A549 (cell line): ENCODE measurements at regions not wholly inside any gene's neighbourhood (a gene's known extent, or its start where the extent isn't known, plus 50 kb on each side); places are given as distances from the start of the nearest gene placed in this dataset.

Experiments
- ATAC-seq, 2 experiments: fragments of 200-7000 bp in 1 of 2; fragments of >200 bp in 1 of 2; cut with Nextera tagmentation in 1 of 2; cut with Tn5 transposase in 1 of 2; 3 replicates each; pipeline versions ENCODE4 v1.8.0 to v1.9.1; 2018 to 2020; ENCODE audit warnings: mild to moderate bottlenecking in 1 of 2, moderate library complexity in 1 of 2
- CTCF ChIA-PET: fragments of 300-600 bp; sonication (Branson Sonifier 250); formaldehyde crosslinking; extraction: SDS; loops from one replicate; lab custom pipeline; 2021; ENCODE audit warnings: antibody characterized with exemption, inconsistent platforms; lab: Yijun Ruan, JAX
- POLR2A ChIA-PET: fragments of 350-600 bp; formaldehyde crosslinking; extraction: SDS; loops from one replicate; lab custom pipeline; 2021; ENCODE audit warnings: antibody characterized with exemption, inconsistent platforms; lab: Yijun Ruan, JAX
- DNase-seq, 2 experiments: peaks; one replicate each; pipeline versions ENCODE4 v3.0.0 to v3.0.0-alpha.2; 2011 to 2016; ENCODE audit warnings: low read depth in 1 of 2, low spot score in 1 of 2
- FAIRE-seq: peaks from 2 replicates; lab custom pipeline; 2011; peaks lifted over from hg19 to GRCh38; lab: Jason Lieb, UNC
- H3K27ac ChIP-seq, 2 experiments: fragments of >200 bp; sonication (Bioruptor Twin); formaldehyde crosslinking; 3 replicates each; pipeline ENCODE4 v1.5.1; 2016 to 2017
- H3K4me1 ChIP-seq: fragments of >200 bp; sonication (Bioruptor Twin); formaldehyde crosslinking; 3 replicates; pipeline ENCODE4 v1.6.1; 2016
- H3K4me2 ChIP-seq: fragments of >200 bp; sonication (Bioruptor Twin); formaldehyde crosslinking; 3 replicates; pipeline ENCODE4 v1.6.1; 2016
- H3K4me3 ChIP-seq: fragments of >200 bp; sonication (Bioruptor Twin); formaldehyde crosslinking; 3 replicates; pipeline ENCODE4 v1.5.1; 2016
- H3K9me3 ChIP-seq: fragments of >200 bp; sonication (Bioruptor Twin); formaldehyde crosslinking; 3 replicates; pipeline ENCODE4 v1.6.1; 2016
- BHLHE40 ChIP-seq: IDR thresholded peaks from 2 replicates; pipeline ENCODE4 v1.6.1; 2012; ENCODE audit warnings: low read depth, low read length, inconsistent platforms
- CBX8 ChIP-seq: fragments of 200-600 bp; sonication (generic); IDR thresholded peaks from 2 replicates; pipeline ENCODE4 v1.6.1; 2016
- CHD2 ChIP-seq: fragments of 150-350 bp; IDR thresholded peaks from 2 replicates; pipeline ENCODE4 v1.6.1; 2014; ENCODE audit warnings: low read length; ENCODE audit not compliant: partially characterized antibody
- CTCF ChIP-seq: fragments of >200 bp; sonication (Bioruptor Twin); formaldehyde crosslinking; IDR thresholded peaks from 3 replicates; pipeline ENCODE4 v1.5.1; 2016
- FOXS1 ChIP-seq: fragments of 250-450 bp; sonication (Bioruptor Pico); IDR thresholded peaks from 2 replicates; pipeline ENCODE4 v1.5.0; 2020; ENCODE audit warnings: mild to moderate bottlenecking, moderate library complexity
- HDAC2 ChIP-seq: fragments of 200-600 bp; sonication (generic); IDR thresholded peaks from 2 replicates; pipeline ENCODE4 v1.6.1; 2016
- HMGXB4 ChIP-seq: fragments of 250-450 bp; sonication (Bioruptor Pico); IDR thresholded peaks from 2 replicates; pipeline ENCODE4 v1.5.0; 2021; ENCODE audit warnings: mild to moderate bottlenecking, moderate library complexity, borderline replicate concordance
- MAFK ChIP-seq: fragments of 450-650 bp; IDR thresholded peaks from 2 replicates; pipeline ENCODE4 v1.6.1; 2014; ENCODE audit not compliant: partially characterized antibody
- NR3C1 ChIP-seq: fragments of >200 bp; sonication (Bioruptor Twin); formaldehyde crosslinking; IDR thresholded peaks from 3 replicates; pipeline ENCODE4 v1.6.1; 2017
- PHF8 ChIP-seq: fragments of 200-600 bp; sonication (generic); IDR thresholded peaks from 2 replicates; pipeline ENCODE4 v1.6.1; 2016; ENCODE audit warnings: low read depth, mild to moderate bottlenecking, antibody characterized with exemption, moderate library complexity, borderline replicate concordance
- POLR2A ChIP-seq: IDR thresholded peaks from 2 replicates; pipeline ENCODE4 v1.6.1; 2012; ENCODE audit warnings: mild to moderate bottlenecking, low read length
- RCOR1 ChIP-seq: fragments of 150-350 bp; IDR thresholded peaks from 2 replicates; pipeline ENCODE4 v1.6.1; 2014; ENCODE audit warnings: antibody characterized with exemption, low read length, low read depth
- REST ChIP-seq: fragments of 200-600 bp; sonication (generic); IDR thresholded peaks from 2 replicates; pipeline ENCODE4 v1.6.1; 2016; ENCODE audit warnings: antibody characterized with exemption, mild to moderate bottlenecking, moderate library complexity
- SREBF2 ChIP-seq: fragments of 450-650 bp; IDR thresholded peaks from 2 replicates; pipeline ENCODE4 v1.6.1; 2014; ENCODE audit warnings: mild to moderate bottlenecking, moderate library complexity
- TFCP2L1 ChIP-seq: fragments of 250-450 bp; sonication (Bioruptor Pico); IDR thresholded peaks from 2 replicates; pipeline ENCODE4 v1.5.0; 2021; ENCODE audit warnings: mild to moderate bottlenecking
- TP53 ChIP-seq: fragments of 250-450 bp; sonication (Bioruptor Pico); IDR thresholded peaks from 2 replicates; pipeline ENCODE4 v1.5.0; 2021; ENCODE audit warnings: mild to moderate bottlenecking, moderate library complexity
- ZSCAN20 ChIP-seq: fragments of 250-450 bp; sonication (Bioruptor Pico); IDR thresholded peaks from 2 replicates; pipeline ENCODE4 v1.8.0; 2022; ENCODE audit warnings: mild to moderate bottlenecking, moderate library complexity
- WGBS: methylation state at CpG from one replicate; pipeline ENCODE4 v1.1.6; 2017; ENCODE audit errors: missing lambda C conversion rate; 5-methylcytosine and 5-hydroxymethylcytosine counted together

- H3K4me1 ChIP-seq: peaks cover 11% of the 10 kb centered on the region
- 50% methylated on average over 16 of the region's 17 CpGs for WGBS
- FAIRE-seq (no peak), DNase-seq (no peak), ATAC-seq (peak in 1 of 2 experiments; percentile 43; a peak in 2 of 6 replicates)
- ChIA-PET POLR2A (no interaction called here), CTCF (interaction anchor here (0.8 kb wide), 1 partner anchor 155 kb away, joined by 4 read pairs; no protein-coding TSS in a partner anchor)
- H3K9me3 ChIP-seq: no peaks in the 10 kb centered on the region
- no peak overlapping the region for H3K27ac ChIP-seq
- H3K4me3 ChIP-seq: no peak overlapping the region
- TF ChIP-seq ZSCAN20 (no peak), TP53 (no peak), BHLHE40 (no peak), CHD2 (no peak), MAFK (no peak), POLR2A (no peak), HDAC2 (no peak), CBX8 (no peak)
- H3K4me2 ChIP-seq: no peak overlapping the region
Observed at GRCh38 chr2:16093639-16094529, 153.5 kb downstream of the MYCN start.

GRCh38 chr2:16092861-16093638 lies 152.7 kb downstream of the MYCN start:
- DNase-seq: no peak
- no peak overlapping the region for H3K27ac ChIP-seq
- POLR2A ChIA-PET: no interaction called here
- TF ChIP-seq FOXS1 (no peak), REST (no peak), PHF8 (no peak), SREBF2 (no peak), NR3C1 (no peak), RCOR1 (no peak), HMGXB4 (no peak), CTCF (no peak), TFCP2L1 (no peak)
- TF ChIP-seq, all 56 proteins: peak for 0
- ATAC-seq (no peak), FAIRE-seq (no peak)
- CTCF ChIA-PET: no interaction called here
- Histone ChIP-seq H3K4me2 (no peak overlapping the region), H3K4me3 (no peak overlapping the region), H3K9me3 (no peaks in the 10 kb centered on the region), H3K4me1 (peaks cover 11% of the 10 kb centered on the region)
- 57% methylated on average over 13 of the region's 13 CpGs for WGBS
